ENCODE measurements at regions not wholly inside any gene's neighbourhood (a gene's known extent, or its start where the extent isn't known, plus 50 kb on each side); places are given as distances from the start of the nearest gene placed in this dataset.

- Histone ChIP-seq H3K9ac (ENCODE audit: insufficient read depth, low read depth, low read length) (no peak overlapping the region), H3K4me2 (ENCODE audit: low read depth, low read length) (no peak overlapping the region), H3K27me3 (ENCODE audit: control insufficient read depth in 1 of 2, insufficient read depth in 2 of 2, low read length in 2 of 2) (no peaks in the 10 kb centered on the region; a peak in 1 of 5 replicates), H3K27ac (ENCODE audit: extremely low read length, insufficient read depth, low read length) (no peak overlapping the region), H2AFZ (ENCODE audit: low read length) (no peak overlapping the region), H3K79me2 (ENCODE audit: insufficient read depth, low read length) (no peaks in the 10 kb centered on the region), H3K4me1 (ENCODE audit: insufficient read depth, low read length) (no peaks in the 10 kb centered on the region), H4K20me1 (ENCODE audit: insufficient read depth, low read length) (no peaks in the 10 kb centered on the region), H3K9me3 (ENCODE audit: low read length) (no peaks in the 10 kb centered on the region), H3K4me3 (replicated peaks in 1 of 3; ENCODE audit: insufficient read depth in 1 of 3, low read depth in 2 of 3, low read length in 3 of 3) (no peak overlapping the region), H3K36me3 (replicated peaks in 1 of 2; ENCODE audit: control insufficient read depth in 1 of 2, insufficient read depth in 2 of 2, low read length in 2 of 2) (no peaks in the 10 kb centered on the region)
- in situ Hi-C loops (cut with HindIII; ENCODE audit: extremely low pct_ligation_motif_present, low pct_unique_long_range_greater_than_20kb) = no loop called here
- TF ChIP-seq SCMH1 (CRISPR knock-in tag; IDR thresholded peaks at IDR 0.05; ENCODE audit: borderline replicate concordance) (no peak), TCF12 (IDR thresholded peaks at IDR 0.05) (no peak), TCF12 (CRISPR knock-in tag; IDR thresholded peaks at IDR 0.05) (no peak)
- CTCF ChIA-PET (ENCODE audit: low intra/inter-chr PET ratio, low total read pairs) = no interaction called here
- 93% methylated on average over 3 of the region's 3 CpGs for WGBS (ENCODE audit: low lambda C conversion rate)
- DNase-seq (ENCODE audit: low spot score) = no peak
- ATAC-seq = no peak
- no peak for FAIRE-seq
- POLR2A ChIA-PET = no interaction called here
- BruUV-seq (replicated peaks) = no TSS peak
- intact Hi-C loops (cut with micrococcal nuclease; ENCODE audit: unreplicated experiment) = no loop called here
These were observed 2523.2 kb upstream of the PCDH20 start for GRCh38 chr13:63938851-63939250.

GRCh38 chr13:63910511-63910910 is 2494.9 kb upstream of the PCDH20 start:
- Histone ChIP-seq H3K36me3 (replicated peaks in 1 of 2; ENCODE audit: control insufficient read depth in 1 of 2, insufficient read depth in 2 of 2, low read length in 2 of 2) (no peaks in the 10 kb centered on the region), H3K79me2 (ENCODE audit: insufficient read depth, low read length) (no peaks in the 10 kb centered on the region), H3K4me1 (ENCODE audit: insufficient read depth, low read length) (no peaks in the 10 kb centered on the region), H2AFZ (ENCODE audit: low read length) (no peak overlapping the region), H3K4me3 (replicated peaks in 1 of 3; ENCODE audit: insufficient read depth in 1 of 3, low read depth in 2 of 3, low read length in 3 of 3) (no peak overlapping the region), H3K4me2 (ENCODE audit: low read depth, low read length) (no peak overlapping the region), H3K27ac (ENCODE audit: extremely low read length, insufficient read depth, low read length) (no peak overlapping the region), H3K9ac (ENCODE audit: insufficient read depth, low read depth, low read length) (no peak overlapping the region), H3K9me3 (ENCODE audit: low read length) (no peaks in the 10 kb centered on the region), H3K27me3 (ENCODE audit: control insufficient read depth in 1 of 2, insufficient read depth in 2 of 2, low read length in 2 of 2) (peaks cover 0 to 5% of the 10 kb centered on the region in 2 experiments; a peak in 1 of 5 replicates), H4K20me1 (ENCODE audit: insufficient read depth, low read length) (no peaks in the 10 kb centered on the region)
- ChIA-PET CTCF (ENCODE audit: low intra/inter-chr PET ratio, low total read pairs) (no interaction called here), POLR2A (no interaction called here)
- DNase-seq (ENCODE audit: low spot score) (peak; percentile 3), FAIRE-seq (no peak), ATAC-seq (no peak; the same call in 2 of the 3 replicates)
- no TSS peak for BruUV-seq (replicated peaks)
- in situ Hi-C loops (cut with HindIII; ENCODE audit: extremely low pct_ligation_motif_present, low pct_unique_long_range_greater_than_20kb) (no loop called here), intact Hi-C loops (cut with micrococcal nuclease; ENCODE audit: unreplicated experiment) (no loop called here)
- WGBS (ENCODE audit: low lambda C conversion rate) = 31% methylated on average over 10 of the region's 10 CpGs
- TF ChIP-seq RFX3 (CRISPR knock-in tag; IDR thresholded peaks at IDR 0.05) (peak; percentile 70; the same call in 1 of the 2 replicates), ZNF253 (CRISPR knock-in tag; IDR thresholded peaks at IDR 0.05; ENCODE audit: borderline replicate concordance) (no peak), TFAP4 (IDR thresholded peaks at IDR 0.05; ENCODE audit: borderline replicate concordance, low read depth) (peak; percentile 78; the same call in 1 of the 2 replicates), RXRA (CRISPR knock-in tag; IDR thresholded peaks at IDR 0.05) (no peak), ATRX (CRISPR knock-in tag; IDR thresholded peaks at IDR 0.05; ENCODE audit: borderline replicate concordance) (no peak), ZKSCAN8 (CRISPR knock-in tag; IDR thresholded peaks at IDR 0.05; ENCODE audit: borderline replicate concordance) (no peak), FOXA3 (CRISPR knock-in tag; IDR thresholded peaks at IDR 0.05) (no peak), ZNF552 (CRISPR knock-in tag; IDR thresholded peaks at IDR 0.05; ENCODE audit: borderline replicate concordance) (no peak), TEAD3 (CRISPR knock-in tag; optimal IDR thresholded peaks at IDR 0.05; ENCODE audit: borderline replicate concordance) (no peak), CSRNP1 (CRISPR knock-in tag; IDR thresholded peaks at IDR 0.05) (no peak), AKAP8 (CRISPR knock-in tag; IDR thresholded peaks at IDR 0.05) (no peak), ZNF180 (CRISPR knock-in tag; IDR thresholded peaks at IDR 0.05; ENCODE audit: borderline replicate concordance, low read depth) (no peak), ZNF335 (CRISPR knock-in tag; IDR thresholded peaks at IDR 0.05) (no peak), ARNTL (CRISPR knock-in tag; IDR thresholded peaks at IDR 0.05) (no peak), RFX1 (IDR thresholded peaks at IDR 0.05) (peak; percentile 61), ZSCAN12 (CRISPR knock-in tag; IDR thresholded peaks at IDR 0.05) (no peak), FOSL1 (CRISPR knock-in tag; IDR thresholded peaks at IDR 0.05; ENCODE audit: borderline replicate concordance) (no peak)
